WTC11 (cell line): ENCODE measurements at regions not wholly inside any gene's neighbourhood (a gene's known extent, or its start where the extent isn't known, plus 50 kb on each side); places are given as distances from the start of the nearest gene placed in this dataset.

ENCODE experiments used
- ATAC-seq: fragments of 200-7000 bp; cut with Tn5 transposase; 2 replicates; pipeline ENCODE4 v1.10.0; 2021; ENCODE audit warnings: mild to moderate bottlenecking, moderate library complexity
- CTCF ChIA-PET: fragments of 300-600 bp; sonication (Branson Sonifier 250); formaldehyde crosslinking; loops from one replicate; lab custom pipeline; 2021; ENCODE audit warnings: antibody characterized with exemption; lab: Charles Lee
- POLR2A ChIA-PET: fragments of 350-600 bp; sonication (Branson Sonifier 250); formaldehyde crosslinking; loops from one replicate; lab custom pipeline; 2021; ENCODE audit warnings: antibody characterized with exemption; lab: Charles Lee
- DNase-seq: peaks from one replicate; pipeline ENCODE4 v3.0.0; 2021; ENCODE audit warnings: low spot score
- H3K27ac Mint-ChIP-seq: 2 replicates; pipeline ENCODE4 v1.8.0; 2021; ENCODE audit warnings: mixed read lengths
- H3K27me3 Mint-ChIP-seq: 2 replicates; pipeline ENCODE4 v1.8.0; 2021; ENCODE audit warnings: low read depth, mild to moderate bottlenecking, moderate library complexity, mixed read lengths
- H3K36me3 Mint-ChIP-seq: 2 replicates; pipeline ENCODE4 v1.8.0; 2021; ENCODE audit warnings: mixed read lengths
- H3K4me1 Mint-ChIP-seq: 2 replicates; pipeline ENCODE4 v1.8.0; 2022; ENCODE audit warnings: mixed read lengths
- H3K4me3 Mint-ChIP-seq: 2 replicates; pipeline ENCODE4 v1.8.0; 2021; ENCODE audit warnings: mild to moderate bottlenecking, moderate library complexity, mixed read lengths
- H3K9me3 Mint-ChIP-seq: 2 replicates; pipeline ENCODE4 v1.8.0; 2021; ENCODE audit warnings: mixed read lengths
- AR ChIP-seq: fragments of 250-450 bp; sonication (Bioruptor Pico); IDR thresholded peaks from 2 replicates; pipeline ENCODE4 v1.9.0; 2021; ENCODE audit warnings: mild to moderate bottlenecking
- ATF1 ChIP-seq: sonication (generic); formaldehyde crosslinking; IDR thresholded peaks from 2 replicates; pipeline ENCODE4 v1.8.1; 2023; ENCODE audit warnings: mild to moderate bottlenecking, moderate library complexity, missing genetic modification reagents
- E2F1 ChIP-seq: sonication (generic); formaldehyde crosslinking; IDR thresholded peaks from 2 replicates; pipeline ENCODE4 v1.8.0; 2022; ENCODE audit warnings: mild to moderate bottlenecking, missing genetic modification reagents
- ELF4 ChIP-seq: sonication (generic); formaldehyde crosslinking; IDR thresholded peaks from 2 replicates; pipeline ENCODE4 v1.8.1; 2022; ENCODE audit warnings: low read depth, mild to moderate bottlenecking, moderate library complexity, missing genetic modification reagents
- ESRRA ChIP-seq: sonication (generic); formaldehyde crosslinking; IDR thresholded peaks from 2 replicates; pipeline ENCODE4 v1.8.1; 2022; ENCODE audit warnings: mild to moderate bottlenecking, missing genetic modification reagents, borderline replicate concordance
- FOXK1 ChIP-seq: sonication (generic); formaldehyde crosslinking; IDR thresholded peaks from 2 replicates; pipeline ENCODE4 v1.8.0; 2022; ENCODE audit warnings: mild to moderate bottlenecking, moderate library complexity, missing genetic modification reagents
- GRHL2 ChIP-seq: fragments of 250-450 bp; sonication (Bioruptor Pico); IDR thresholded peaks from 2 replicates; pipeline ENCODE4 v1.8.0; 2022; ENCODE audit warnings: mild to moderate bottlenecking, moderate library complexity; ENCODE audit not compliant: insufficient replicate concordance, severe bottlenecking
- KAT7 ChIP-seq: sonication (generic); formaldehyde crosslinking; IDR thresholded peaks from 2 replicates; pipeline ENCODE4 v1.8.1; 2023; ENCODE audit warnings: missing genetic modification reagents, mild to moderate bottlenecking, borderline replicate concordance
- MAX ChIP-seq: sonication (generic); formaldehyde crosslinking; IDR thresholded peaks from 2 replicates; pipeline ENCODE4 v1.8.0; 2022; ENCODE audit warnings: mild to moderate bottlenecking, missing genetic modification reagents
- MXD4 ChIP-seq: fragments of 250-450 bp; sonication (Bioruptor Pico); IDR thresholded peaks from 2 replicates; pipeline ENCODE4 v1.8.0; 2021; ENCODE audit warnings: mild to moderate bottlenecking, moderate library complexity, borderline replicate concordance
- OVOL2 ChIP-seq: fragments of 250-450 bp; sonication (Bioruptor Pico); IDR thresholded peaks from 2 replicates; pipeline ENCODE4 v1.9.0; 2021; ENCODE audit warnings: mild to moderate bottlenecking, borderline replicate concordance
- PRDM15 ChIP-seq: sonication (generic); formaldehyde crosslinking; IDR thresholded peaks from 2 replicates; pipeline ENCODE4 v1.8.0; 2022; ENCODE audit warnings: missing genetic modification reagents
- PREB ChIP-seq: sonication (generic); formaldehyde crosslinking; IDR thresholded peaks from 2 replicates; pipeline ENCODE4 v1.8.1; 2022; ENCODE audit warnings: mild to moderate bottlenecking, missing genetic modification reagents, moderate library complexity, borderline replicate concordance
- RELA ChIP-seq: sonication (generic); formaldehyde crosslinking; IDR thresholded peaks from 2 replicates; pipeline ENCODE4 v1.8.1; 2022; ENCODE audit warnings: missing genetic modification reagents, mild to moderate bottlenecking, borderline replicate concordance
- RORB ChIP-seq: fragments of 250-450 bp; sonication (Bioruptor Pico); IDR thresholded peaks from 2 replicates; pipeline ENCODE4 v1.9.0; 2021; ENCODE audit warnings: mild to moderate bottlenecking
- TEAD1 ChIP-seq: sonication (generic); formaldehyde crosslinking; IDR thresholded peaks from 2 replicates; pipeline ENCODE4 v1.8.0; 2022; ENCODE audit warnings: mild to moderate bottlenecking, missing genetic modification reagents
- USF2 ChIP-seq: sonication (generic); formaldehyde crosslinking; IDR thresholded peaks from 2 replicates; pipeline ENCODE4 v1.8.1; 2023; ENCODE audit warnings: mild to moderate bottlenecking, missing genetic modification reagents, moderate library complexity
- ZBTB21 ChIP-seq: sonication (generic); formaldehyde crosslinking; IDR thresholded peaks from 2 replicates; pipeline ENCODE4 v1.8.1; 2023; ENCODE audit warnings: mild to moderate bottlenecking, missing genetic modification reagents, borderline replicate concordance
- ZNF219 ChIP-seq: sonication (generic); formaldehyde crosslinking; IDR thresholded peaks from 2 replicates; pipeline ENCODE4 v1.8.0; 2023; ENCODE audit warnings: missing genetic modification reagents, mild to moderate bottlenecking, borderline replicate concordance
- ZNF671 ChIP-seq: fragments of 250-450 bp; sonication (Bioruptor Pico); IDR thresholded peaks from 2 replicates; pipeline ENCODE4 v1.8.0; 2021; ENCODE audit warnings: mild to moderate bottlenecking

- TF ChIP-seq AR (no peak), MAX (no peak), ELF4 (no peak), TEAD1 (CRISPR knock-in tag) (no peak), GRHL2 (CRISPR knock-in tag) (no peak), ZNF219 (CRISPR knock-in tag) (no peak), OVOL2 (CRISPR knock-in tag) (no peak), ZBTB21 (CRISPR knock-in tag) (no peak), PREB (no peak)
Observed at GRCh38 chr6:156337801-156338200, 439.4 kb upstream of the ARID1B start (continued).

GRCh38 chr6:156336733-156337132 lies 440.4 kb upstream of the ARID1B start:
- peaks cover 22% of the 10 kb centered on the region for H3K9me3 Mint-ChIP-seq
- CTCF ChIA-PET = no interaction called here
- TF ChIP-seq RORB (no peak), USF2 (CRISPR knock-in tag) (no peak), RELA (CRISPR knock-in tag) (no peak), PRDM15 (no peak), MXD4 (CRISPR knock-in tag) (no peak), ZNF671 (no peak), KAT7 (CRISPR knock-in tag) (no peak), ATF1 (CRISPR knock-in tag) (no peak), FOXK1 (no peak), E2F1 (no peak), ESRRA (CRISPR knock-in tag) (no peak)
- H3K27ac Mint-ChIP-seq = no peak overlapping the region
- ATAC-seq = no peak
- H3K36me3 Mint-ChIP-seq = peaks cover 18% of the 10 kb centered on the region
- POLR2A ChIA-PET = no interaction called here
- no peak overlapping the region for H3K4me3 Mint-ChIP-seq
- no peak for DNase-seq
- H3K4me1 Mint-ChIP-seq = peaks cover 7% of the 10 kb centered on the region
- H3K27me3 Mint-ChIP-seq = peaks cover 4% of the 10 kb centered on the region; the same call in 1 of the 2 replicates
